ENCODE measurements at regions not wholly inside any gene's neighbourhood (a gene's known extent, or its start where the extent isn't known, plus 50 kb on each side); places are given as distances from the start of the nearest gene placed in this dataset.

GRCh38 chr6:40722091-40722490 lies 134.9 kb upstream of the LRFN2 start:
- no peak for DNase-seq (ENCODE audit: extremely low spot score)
- WGBS = 87% methylated on average over 3 of the region's 4 CpGs

GRCh38 chr6:40721271-40721952 lies 134.2 kb upstream of the LRFN2 start:
- Histone ChIP-seq H3K4me3 (no peak overlapping the region), H3K36me3 (no peaks in the 10 kb centered on the region), H3K9me3 (no peaks in the 10 kb centered on the region), H3K27me3 (no peaks in the 10 kb centered on the region), H3K27ac (replicated peaks in 1 of 4) (no peak overlapping the region), H3K4me1 (peaks cover 0 to 18% (median 15%) of the 10 kb centered on the region in 4 donors)
- intact Hi-C loops (cut with DNase I) = no loop called here
- no peak for DNase-seq (ENCODE audit: extremely low spot score)
- TF ChIP-seq CTCF (IDR thresholded peaks at IDR 0.05) (no peak), EP300 (IDR thresholded peaks at IDR 0.05) (no peak), POLR2A (IDR thresholded peaks at IDR 0.05; ENCODE audit: low read depth) (no peak), POLR2AphosphoS5 (IDR thresholded peaks at IDR 0.05) (no peak)
- 97% methylated on average over 7 of the region's 7 CpGs for WGBS

More at GRCh38 chr6:40722091-40722490, 134.9 kb upstream of the LRFN2 start:
- Histone ChIP-seq H3K4me3 (no peak overlapping the region), H3K4me1 (peaks cover 0 to 18% (median 15%) of the 10 kb centered on the region in 4 donors), H3K27ac (replicated peaks in 1 of 4) (no peak overlapping the region), H3K27me3 (no peaks in the 10 kb centered on the region), H3K9me3 (no peaks in the 10 kb centered on the region), H3K36me3 (no peaks in the 10 kb centered on the region)
- intact Hi-C loops (cut with DNase I) = no loop called here
- TF ChIP-seq POLR2A (IDR thresholded peaks at IDR 0.05; ENCODE audit: low read depth) = no peak
- TF ChIP-seq POLR2AphosphoS5 (IDR thresholded peaks at IDR 0.05) = no peak
- no peak for TF ChIP-seq CTCF (IDR thresholded peaks at IDR 0.05)
- no peak for TF ChIP-seq EP300 (IDR thresholded peaks at IDR 0.05)

GRCh38 chr6:40720375-40720748 lies 133.2 kb upstream of the LRFN2 start:
- peak overlapping the region in 2 of 4 donors; percentile 8 to 15 for H3K4me3 ChIP-seq
- no peaks in the 10 kb centered on the region for H3K9me3 ChIP-seq
- peaks cover 0 to 18% (median 15%) of the 10 kb centered on the region in 4 donors for H3K4me1 ChIP-seq
- intact Hi-C loops (cut with DNase I) = no loop called here
- no peaks in the 10 kb centered on the region for H3K36me3 ChIP-seq
- no peaks in the 10 kb centered on the region for H3K27me3 ChIP-seq
- 68% methylated on average over 2 of the region's 2 CpGs for WGBS
- no peak for TF ChIP-seq POLR2A (IDR thresholded peaks at IDR 0.05; ENCODE audit: low read depth)
- TF ChIP-seq CTCF (IDR thresholded peaks at IDR 0.05) = no peak
- no peak for TF ChIP-seq POLR2AphosphoS5 (IDR thresholded peaks at IDR 0.05)
- TF ChIP-seq EP300 (IDR thresholded peaks at IDR 0.05) = no peak
- no peak for DNase-seq (ENCODE audit: extremely low spot score)
- no peak overlapping the region for H3K27ac ChIP-seq (replicated peaks in 1 of 4)

- no peak for DNase-seq (ENCODE audit: extremely low spot score)
- no peaks in the 10 kb centered on the region for H3K36me3 ChIP-seq
- WGBS = 58% methylated on average over 7 of the region's 7 CpGs
- intact Hi-C loops (cut with DNase I) = no loop called here
- H3K9me3 ChIP-seq = no peaks in the 10 kb centered on the region
- peaks cover 0 to 18% (median 15%) of the 10 kb centered on the region in 4 donors for H3K4me1 ChIP-seq
- H3K27me3 ChIP-seq = no peaks in the 10 kb centered on the region
- H3K4me3 ChIP-seq = peak overlapping the region in 2 of 4 donors; percentile 8 to 15
- H3K27ac ChIP-seq (replicated peaks in 1 of 4) = peak overlapping the region in 2 of 4 donors; percentile 19 to 39
- no peak for TF ChIP-seq POLR2A (IDR thresholded peaks at IDR 0.05; ENCODE audit: low read depth)
- no peak for TF ChIP-seq EP300 (IDR thresholded peaks at IDR 0.05)
- TF ChIP-seq POLR2AphosphoS5 (IDR thresholded peaks at IDR 0.05) = no peak
- TF ChIP-seq CTCF (IDR thresholded peaks at IDR 0.05) = no peak
These were observed 132.7 kb upstream of the LRFN2 start for GRCh38 chr6:40719671-40720374.
